Calu3 (cell line): ENCODE measurements at regions not wholly inside any gene's neighbourhood (a gene's known extent, or its start where the extent isn't known, plus 50 kb on each side); places are given as distances from the start of the nearest gene placed in this dataset.

Source experiments
- BruUV-seq: library from RNA; stranded (reverse); fragments of 400-500 nt; replicated peaks from 2 replicates; lab custom pipeline; 2021; lab: Mats Ljungman, UMichigan
- CTCF ChIA-PET: fragments of 300-600 bp; sonication (Branson Sonifier 250); formaldehyde crosslinking; loops from one replicate; lab custom pipeline; 2022; ENCODE audit warnings: antibody characterized with exemption; lab: Charles Lee
- DNase-seq: peaks from one replicate; pipeline ENCODE4 v3.0.0; 2022
- H3K27ac Mint-ChIP-seq: one replicate; pipeline ENCODE4 v1.8.0; 2022; ENCODE audit warnings: mixed read lengths; ENCODE audit not compliant: unreplicated experiment
- H3K27me3 Mint-ChIP-seq: one replicate; pipeline ENCODE4 v1.8.0; 2022; ENCODE audit warnings: mixed read lengths; ENCODE audit not compliant: unreplicated experiment
- H3K36me3 Mint-ChIP-seq: one replicate; pipeline ENCODE4 v1.8.0; 2022; ENCODE audit warnings: mild to moderate bottlenecking, moderate library complexity, mixed read lengths; ENCODE audit not compliant: insufficient read depth, unreplicated experiment
- H3K4me1 Mint-ChIP-seq: one replicate; pipeline ENCODE4 v1.8.0; 2022; ENCODE audit warnings: mild to moderate bottlenecking, low read depth, mixed read lengths; ENCODE audit not compliant: unreplicated experiment
- H3K4me3 Mint-ChIP-seq: one replicate; pipeline ENCODE4 v1.8.0; 2022; ENCODE audit warnings: mild to moderate bottlenecking, low read depth, moderate library complexity, mixed read lengths; ENCODE audit not compliant: unreplicated experiment
- H3K9me3 Mint-ChIP-seq: one replicate; pipeline ENCODE4 v1.8.0; 2022; ENCODE audit warnings: low read depth, mixed read lengths; ENCODE audit not compliant: unreplicated experiment
- CTCF ChIP-seq: fragments of 200-600 bp; IDR thresholded peaks from one replicate; pipeline ENCODE4 v1.8.0; 2022; ENCODE audit warnings: antibody characterized with exemption; ENCODE audit not compliant: unreplicated experiment
- intact Hi-C: fragments of 100-400 bp; cut with micrococcal nuclease; formaldehyde crosslinking; loops from one replicate; pipeline ENCODE4 v1.10.0; 2022; ENCODE audit not compliant: unreplicated experiment

- DNase-seq: no peak
- Mint-ChIP-seq H3K4me1 (no peaks in the 10 kb centered on the region), H3K36me3 (no peaks in the 10 kb centered on the region), H3K27ac (no peak overlapping the region), H3K4me3 (no peak overlapping the region), H3K27me3 (no peaks in the 10 kb centered on the region), H3K9me3 (no peaks in the 10 kb centered on the region)
- CTCF ChIA-PET: no interaction called here
- BruUV-seq: no TSS peak
- TF ChIP-seq CTCF: no peak
- intact Hi-C loops: no loop called here
These were observed 701.5 kb downstream of the NUP35 start for GRCh38 chr2:183825710-183826109.

- no peak overlapping the region for H3K4me3 Mint-ChIP-seq
- H3K27ac Mint-ChIP-seq: no peak overlapping the region
- H3K4me1 Mint-ChIP-seq: no peaks in the 10 kb centered on the region
- no peaks in the 10 kb centered on the region for H3K9me3 Mint-ChIP-seq
- H3K36me3 Mint-ChIP-seq: no peaks in the 10 kb centered on the region
- intact Hi-C loops: no loop called here
- CTCF ChIA-PET: no interaction called here
- no peaks in the 10 kb centered on the region for H3K27me3 Mint-ChIP-seq
- no peak for DNase-seq
- BruUV-seq: no TSS peak
- TF ChIP-seq CTCF: no peak
These were observed 705.7 kb downstream of the NUP35 start for GRCh38 chr2:183829931-183830330.

GRCh38 chr2:183837157-183837556 is 712.9 kb downstream of the NUP35 start:
- Mint-ChIP-seq H3K4me3 (no peak overlapping the region), H3K9me3 (peaks cover 5% of the 10 kb centered on the region)

GRCh38 chr2:183838295-183838694 is 714.1 kb downstream of the NUP35 start:
- no peak overlapping the region for H3K4me3 Mint-ChIP-seq
- BruUV-seq: no TSS peak
- H3K27ac Mint-ChIP-seq: no peak overlapping the region
- H3K9me3 Mint-ChIP-seq: peaks cover 5% of the 10 kb centered on the region
- no peaks in the 10 kb centered on the region for H3K27me3 Mint-ChIP-seq
- CTCF ChIA-PET: no interaction called here
- no peak for TF ChIP-seq CTCF
- H3K36me3 Mint-ChIP-seq: no peaks in the 10 kb centered on the region
- no peaks in the 10 kb centered on the region for H3K4me1 Mint-ChIP-seq
- intact Hi-C loops: no loop called here
- no peak for DNase-seq

More at GRCh38 chr2:183837157-183837556, 712.9 kb downstream of the NUP35 start:
- CTCF ChIA-PET: no interaction called here
- no peaks in the 10 kb centered on the region for H3K4me1 Mint-ChIP-seq
- H3K36me3 Mint-ChIP-seq: no peaks in the 10 kb centered on the region
- intact Hi-C loops: no loop called here
- BruUV-seq: no TSS peak
- H3K27ac Mint-ChIP-seq: no peak overlapping the region
- no peak for TF ChIP-seq CTCF
- H3K27me3 Mint-ChIP-seq: no peaks in the 10 kb centered on the region
- no peak for DNase-seq
